ENCODE measurements at regions not wholly inside any gene's neighbourhood (a gene's known extent, or its start where the extent isn't known, plus 50 kb on each side); places are given as distances from the start of the nearest gene placed in this dataset.

- no peak overlapping the region for H3K4me3 ChIP-seq
- H3K27ac ChIP-seq = peak overlapping the region; percentile 51 to 74
- H3K36me3 ChIP-seq = no peaks in the 10 kb centered on the region
- H3K27me3 ChIP-seq (replicated peaks; ENCODE audit: insufficient read depth) = no peaks in the 10 kb centered on the region
- no peaks in the 10 kb centered on the region for H3K9me3 ChIP-seq
- no peak for TF ChIP-seq CTCF (IDR thresholded peaks at IDR 0.05)
- ATAC-seq (ENCODE audit: insufficient number of reproducible peaks, low FRiP score, low read depth) (no peak), DNase-seq (ENCODE audit: low spot score) (no peak)
- H3K4me1 ChIP-seq (ENCODE audit: control insufficient read depth in 1 of 2, low read depth in 2 of 2) = peaks cover 6 to 46% of the 10 kb centered on the region in 2 donors
Observed at GRCh38 chr7:116327135-116327534, 116.8 kb downstream of the TES start.

DNA sequence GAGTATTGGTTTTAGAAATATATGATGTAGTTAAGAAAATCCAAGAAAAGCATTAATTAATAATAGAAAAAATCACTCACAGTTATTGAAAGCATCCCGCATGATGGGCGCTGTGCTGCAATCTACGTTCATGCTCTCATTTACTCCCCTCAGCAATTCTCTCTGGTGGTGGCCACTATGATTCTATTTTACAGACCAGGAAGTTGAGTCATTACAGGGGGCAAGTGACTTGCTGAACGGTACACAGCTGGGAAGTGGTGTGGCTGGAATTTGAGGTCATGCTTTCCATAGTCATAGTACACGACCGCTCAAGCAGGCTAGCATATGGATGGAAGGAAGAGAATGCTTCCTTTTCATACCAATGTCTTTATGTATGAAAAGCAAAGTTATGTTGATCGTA lies 117.4 kb downstream of the TES start:
- no peak for DNase-seq (ENCODE audit: low spot score)
- Histone ChIP-seq H3K27ac (peak overlapping the region; percentile 51 to 74), H3K9me3 (no peaks in the 10 kb centered on the region), H3K4me1 (ENCODE audit: control insufficient read depth in 1 of 2, low read depth in 2 of 2) (peaks cover 6 to 46% of the 10 kb centered on the region in 2 donors), H3K27me3 (replicated peaks; ENCODE audit: insufficient read depth) (no peaks in the 10 kb centered on the region), H3K36me3 (no peaks in the 10 kb centered on the region), H3K4me3 (no peak overlapping the region)
- TF ChIP-seq CTCF (IDR thresholded peaks at IDR 0.05) = no peak
- ATAC-seq (ENCODE audit: insufficient number of reproducible peaks, low FRiP score, low read depth) = peak; percentile 46

- no peak for TF ChIP-seq CTCF (IDR thresholded peaks at IDR 0.05)
- H3K9me3 ChIP-seq = no peaks in the 10 kb centered on the region
- no peaks in the 10 kb centered on the region for H3K36me3 ChIP-seq
- peaks cover 6 to 50% of the 10 kb centered on the region in 2 donors for H3K4me1 ChIP-seq (ENCODE audit: control insufficient read depth in 1 of 2, low read depth in 2 of 2)
- no peak for DNase-seq (ENCODE audit: low spot score)
- ATAC-seq (ENCODE audit: insufficient number of reproducible peaks, low FRiP score, low read depth) = no peak
- peak overlapping the region; percentile 51 to 74 for H3K27ac ChIP-seq
- H3K27me3 ChIP-seq (replicated peaks; ENCODE audit: insufficient read depth) = no peaks in the 10 kb centered on the region
- H3K4me3 ChIP-seq = no peak overlapping the region
Observed at GRCh38 chr7:116328161-116328560, 117.8 kb downstream of the TES start.

DNA sequence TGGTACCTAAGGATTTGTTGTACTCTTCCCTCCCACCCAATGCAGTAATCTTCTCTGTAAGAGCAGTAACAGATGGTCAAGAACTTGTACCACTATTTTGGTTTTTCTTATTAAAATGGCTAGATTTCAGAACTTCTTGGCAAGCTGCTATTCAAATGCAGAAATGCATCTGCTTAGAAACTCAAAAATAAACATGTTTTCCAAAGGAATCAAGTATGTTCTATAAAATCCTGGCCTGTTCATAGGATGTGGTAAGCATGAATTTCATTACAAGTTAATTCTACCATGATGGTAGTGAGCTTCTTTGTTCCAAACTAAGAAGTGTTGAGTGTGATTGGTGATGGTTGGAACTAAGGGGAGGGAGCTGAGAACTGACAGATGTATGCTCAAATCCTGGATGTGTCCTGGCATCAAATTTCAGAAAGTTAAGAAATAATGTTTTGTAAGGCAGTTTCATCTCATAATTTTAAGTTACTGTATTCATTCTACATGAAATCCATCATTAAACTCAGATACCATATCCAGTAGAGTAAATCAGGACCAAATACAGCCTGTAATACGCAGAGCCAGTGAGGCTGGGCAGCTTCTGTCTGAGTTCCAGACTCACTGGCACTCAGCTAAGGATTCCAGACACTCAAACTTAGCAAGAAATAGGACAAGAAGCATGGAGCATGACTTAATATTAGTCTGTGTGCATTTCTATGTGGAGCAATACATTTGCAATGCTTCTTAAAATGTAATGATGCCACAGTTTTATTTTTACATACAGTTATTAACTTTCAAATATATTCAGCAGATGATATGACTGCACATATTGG lies 119.6 kb downstream of the TES start:
- Histone ChIP-seq H3K4me3 (no peak overlapping the region), H3K4me1 (ENCODE audit: control insufficient read depth in 1 of 2, low read depth in 2 of 2) (peaks cover 6 to 51% of the 10 kb centered on the region in 2 donors), H3K36me3 (no peaks in the 10 kb centered on the region), H3K9me3 (no peaks in the 10 kb centered on the region), H3K27ac (peak overlapping the region; percentile 44 to 74), H3K27me3 (replicated peaks; ENCODE audit: insufficient read depth) (no peaks in the 10 kb centered on the region)
- no peak for DNase-seq (ENCODE audit: low spot score)
- ATAC-seq (ENCODE audit: insufficient number of reproducible peaks, low FRiP score, low read depth) = no peak
- TF ChIP-seq CTCF (IDR thresholded peaks at IDR 0.05) = no peak

- DNase-seq (ENCODE audit: low spot score) (no peak), ATAC-seq (ENCODE audit: insufficient number of reproducible peaks, low FRiP score, low read depth) (no peak)
- peak overlapping the region in 1 of 2 donors; percentile 16 for H3K27ac ChIP-seq
- H3K36me3 ChIP-seq = no peaks in the 10 kb centered on the region
- no peak for TF ChIP-seq CTCF (IDR thresholded peaks at IDR 0.05)
- no peak overlapping the region for H3K4me3 ChIP-seq
- no peaks in the 10 kb centered on the region for H3K27me3 ChIP-seq (replicated peaks; ENCODE audit: insufficient read depth)
- H3K9me3 ChIP-seq = no peaks in the 10 kb centered on the region
- H3K4me1 ChIP-seq (ENCODE audit: control insufficient read depth in 1 of 2, low read depth in 2 of 2) = peaks cover 6 to 51% of the 10 kb centered on the region in 2 donors
Observed at GRCh38 chr7:116331020-116331419, 120.7 kb downstream of the TES start.
